ENCODE measurements at regions not wholly inside any gene's neighbourhood (a gene's known extent, or its start where the extent isn't known, plus 50 kb on each side); places are given as distances from the start of the nearest gene placed in this dataset.
A peak's percentile ranks its signal among the peaks of the same experiment; 100 is the strongest.
"Not testable (repeated sequence)": the region's sequence is repeated elsewhere in the genome, so short reads cannot be mapped to it uniquely, and the experiment has no call there.

DNA sequence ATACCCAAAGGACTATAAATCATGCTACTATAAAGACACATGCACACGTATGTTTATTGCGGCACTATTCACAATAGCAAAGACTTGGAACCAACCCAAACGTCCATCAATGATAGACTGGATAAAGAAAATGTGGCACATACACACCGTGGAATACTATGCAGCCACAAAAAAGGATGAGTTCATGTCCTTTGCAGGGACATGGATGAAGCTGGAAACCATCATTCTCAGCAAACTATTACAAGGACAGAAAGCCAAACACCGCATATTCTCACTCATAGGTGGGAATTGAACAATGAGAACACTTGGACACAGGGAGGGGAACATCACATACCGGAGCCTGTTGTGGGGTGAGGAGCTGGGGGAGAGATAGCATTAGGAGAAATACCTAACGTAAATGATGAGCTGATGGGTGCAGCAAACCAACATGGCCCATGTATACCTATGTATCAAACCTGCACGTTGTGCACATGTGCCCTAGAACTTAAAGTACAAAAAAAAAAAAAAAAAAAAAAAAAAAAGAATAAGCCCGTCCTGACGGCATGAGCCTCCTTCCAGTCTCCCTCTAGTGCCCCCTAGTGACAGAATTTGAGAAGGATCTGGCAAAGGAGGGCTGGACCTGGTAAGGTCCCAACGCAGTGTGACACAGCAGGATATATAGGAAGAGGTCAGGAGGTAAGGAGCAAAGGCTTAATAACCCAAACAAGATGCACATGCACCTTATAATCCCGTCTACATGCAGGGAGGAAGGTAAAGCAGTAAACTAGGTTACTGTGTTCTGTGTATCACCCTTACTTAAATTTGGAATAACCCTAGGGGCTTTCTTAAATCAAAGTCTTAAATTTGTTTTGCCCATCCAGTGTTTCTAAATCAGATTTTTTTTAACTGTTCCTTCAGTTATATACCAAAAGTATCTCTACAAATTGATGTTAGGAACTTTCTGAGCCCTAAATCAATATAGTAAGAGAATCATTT lies 214.8 kb downstream of the UNC5CL start:
- intact Hi-C loops (cut with micrococcal nuclease): not testable (repeated sequence)

DNA sequence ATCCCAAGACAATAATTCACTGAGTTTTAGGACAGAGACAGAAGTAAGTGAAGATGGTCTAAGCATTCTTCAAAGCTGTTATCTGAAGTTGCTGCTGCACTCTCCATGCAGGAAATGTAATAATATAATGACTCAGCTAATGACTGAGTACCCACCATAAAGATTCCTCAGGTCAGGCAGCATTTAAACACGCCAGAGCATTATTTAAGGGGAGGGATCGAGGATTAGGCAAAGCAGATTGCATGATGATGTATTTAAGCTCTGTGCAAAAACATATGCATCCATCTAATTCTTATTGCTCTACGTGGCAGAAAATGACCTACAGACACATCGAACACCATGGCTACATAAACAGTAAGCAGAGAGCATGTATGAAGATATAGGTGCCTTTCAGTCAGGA lies 216.4 kb downstream of the UNC5CL start:
- intact Hi-C loops (cut with micrococcal nuclease): no loop called here
- Mint-ChIP-seq H3K36me3 (ENCODE audit: low read depth) (no peaks in the 10 kb centered on the region), H3K9me3 (no peaks in the 10 kb centered on the region)

More for the DNA sequence above, 214.8 kb downstream of the UNC5CL start:
- H3K9me3 Mint-ChIP-seq; H3K4me1 Mint-ChIP-seq (ENCODE audit: low read depth); H3K4me3 Mint-ChIP-seq (ENCODE audit: low read depth); H3K27ac Mint-ChIP-seq; H3K36me3 Mint-ChIP-seq (ENCODE audit: low read depth): not testable (repeated sequence)
- H3K27me3 Mint-ChIP-seq (ENCODE audit: low read depth): peaks cover 25% of the 10 kb centered on the region
- peak; percentile 21 for DNase-seq (ENCODE audit: low spot score)

GRCh38 chr6:40819182-40819834 lies 219.7 kb downstream of the UNC5CL start:
- H3K27me3 Mint-ChIP-seq (ENCODE audit: low read depth): peaks cover 5% of the 10 kb centered on the region
- intact Hi-C loops (cut with micrococcal nuclease): no loop called here
- H3K4me3 Mint-ChIP-seq (ENCODE audit: low read depth): no peak overlapping the region
- DNase-seq (ENCODE audit: low spot score): no peak
- H3K27ac Mint-ChIP-seq: no peak overlapping the region
- H3K4me1 Mint-ChIP-seq (ENCODE audit: low read depth): no peaks in the 10 kb centered on the region
- no peaks in the 10 kb centered on the region for H3K36me3 Mint-ChIP-seq (ENCODE audit: low read depth)
- H3K9me3 Mint-ChIP-seq: no peaks in the 10 kb centered on the region

More for the DNA sequence above, 216.4 kb downstream of the UNC5CL start:
- Mint-ChIP-seq H3K4me1 (ENCODE audit: low read depth) (no peaks in the 10 kb centered on the region), H3K27ac (no peak overlapping the region), H3K4me3 (ENCODE audit: low read depth) (no peak overlapping the region), H3K27me3 (ENCODE audit: low read depth) (peaks cover 19% of the 10 kb centered on the region)
- DNase-seq (ENCODE audit: low spot score): no peak

- intact Hi-C loops (cut with micrococcal nuclease): no loop called here
- no peaks in the 10 kb centered on the region for H3K9me3 Mint-ChIP-seq
- H3K27me3 Mint-ChIP-seq (ENCODE audit: low read depth): peaks cover 2% of the 10 kb centered on the region
- DNase-seq (ENCODE audit: low spot score): no peak
- H3K4me1 Mint-ChIP-seq (ENCODE audit: low read depth): no peaks in the 10 kb centered on the region
- no peak overlapping the region for H3K27ac Mint-ChIP-seq
- H3K4me3 Mint-ChIP-seq (ENCODE audit: low read depth): no peak overlapping the region
- H3K36me3 Mint-ChIP-seq (ENCODE audit: low read depth): no peaks in the 10 kb centered on the region
Observed at GRCh38 chr6:40817369-40817768, 221.7 kb downstream of the UNC5CL start.

DNA sequence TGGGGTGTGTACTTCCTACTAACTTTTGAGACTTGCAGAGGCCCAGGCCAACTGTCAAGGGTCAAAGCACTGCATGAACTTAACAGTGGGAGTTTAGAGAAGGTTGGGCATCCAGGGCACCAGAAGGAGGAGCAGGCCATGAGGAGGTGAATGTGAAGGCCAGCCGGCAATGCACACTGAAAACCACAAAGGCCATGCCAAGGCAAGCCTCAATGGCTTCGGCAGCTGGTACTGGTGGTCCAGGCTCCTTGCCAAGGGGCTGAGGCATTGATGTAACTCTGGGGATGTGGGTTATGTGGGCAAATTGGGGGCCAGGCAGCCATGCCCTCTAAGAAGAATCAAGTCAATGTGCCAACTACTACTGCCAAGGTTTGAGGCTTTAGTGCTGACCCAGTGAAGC lies 222.4 kb downstream of the UNC5CL start:
- Mint-ChIP-seq H3K36me3 (ENCODE audit: low read depth) (no peaks in the 10 kb centered on the region), H3K4me3 (ENCODE audit: low read depth) (no peak overlapping the region), H3K9me3 (no peaks in the 10 kb centered on the region), H3K27me3 (ENCODE audit: low read depth) (peaks cover 2% of the 10 kb centered on the region), H3K4me1 (ENCODE audit: low read depth) (no peaks in the 10 kb centered on the region), H3K27ac (no peak overlapping the region)
- intact Hi-C loops (cut with micrococcal nuclease): no loop called here
- no peak for DNase-seq (ENCODE audit: low spot score)

- no peak overlapping the region for H3K4me3 Mint-ChIP-seq (ENCODE audit: low read depth)
- intact Hi-C loops (cut with micrococcal nuclease): no loop called here
- no peaks in the 10 kb centered on the region for H3K4me1 Mint-ChIP-seq (ENCODE audit: low read depth)
- no peak for DNase-seq (ENCODE audit: low spot score)
- H3K9me3 Mint-ChIP-seq: no peaks in the 10 kb centered on the region
- no peaks in the 10 kb centered on the region for H3K27me3 Mint-ChIP-seq (ENCODE audit: low read depth)
- no peaks in the 10 kb centered on the region for H3K36me3 Mint-ChIP-seq (ENCODE audit: low read depth)
- no peak overlapping the region for H3K27ac Mint-ChIP-seq
Observed at GRCh38 chr6:40815731-40816130, 223.3 kb downstream of the UNC5CL start.

DNA sequence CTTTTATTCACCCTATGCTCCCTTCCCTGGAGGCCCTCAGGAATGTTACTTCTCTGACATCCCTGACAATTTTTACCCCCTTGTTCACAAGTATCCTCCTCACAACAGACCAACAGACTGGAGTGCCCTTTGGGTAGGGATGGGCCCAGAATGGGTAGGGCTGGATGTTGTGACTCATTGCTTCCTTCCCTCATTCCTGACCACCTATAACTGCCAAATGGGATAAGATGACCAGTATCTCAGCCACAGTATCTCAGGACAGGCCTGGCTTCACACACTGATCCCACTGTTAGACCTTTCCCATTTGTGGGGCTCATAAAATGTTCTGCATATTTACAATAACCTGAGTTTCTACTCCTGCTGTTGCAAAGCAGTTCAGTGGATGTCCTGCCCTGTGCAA lies 223.0 kb upstream of the LRFN2 start:
- Mint-ChIP-seq H3K27me3 (ENCODE audit: low read depth) (no peaks in the 10 kb centered on the region), H3K4me3 (ENCODE audit: low read depth) (no peak overlapping the region), H3K27ac (no peak overlapping the region), H3K4me1 (ENCODE audit: low read depth) (no peaks in the 10 kb centered on the region), H3K36me3 (ENCODE audit: low read depth) (no peaks in the 10 kb centered on the region), H3K9me3 (no peaks in the 10 kb centered on the region)
- no peak for DNase-seq (ENCODE audit: low spot score)
- intact Hi-C loops (cut with micrococcal nuclease): no loop called here

- Mint-ChIP-seq H3K36me3 (ENCODE audit: low read depth) (no peaks in the 10 kb centered on the region), H3K27ac (no peak overlapping the region), H3K4me1 (ENCODE audit: low read depth) (no peaks in the 10 kb centered on the region), H3K4me3 (ENCODE audit: low read depth) (no peak overlapping the region), H3K27me3 (ENCODE audit: low read depth) (no peaks in the 10 kb centered on the region), H3K9me3 (no peaks in the 10 kb centered on the region)
- intact Hi-C loops (cut with micrococcal nuclease): no loop called here
- no peak for DNase-seq (ENCODE audit: low spot score)
Observed at GRCh38 chr6:40809627-40810026, 222.5 kb upstream of the LRFN2 start.

DNA sequence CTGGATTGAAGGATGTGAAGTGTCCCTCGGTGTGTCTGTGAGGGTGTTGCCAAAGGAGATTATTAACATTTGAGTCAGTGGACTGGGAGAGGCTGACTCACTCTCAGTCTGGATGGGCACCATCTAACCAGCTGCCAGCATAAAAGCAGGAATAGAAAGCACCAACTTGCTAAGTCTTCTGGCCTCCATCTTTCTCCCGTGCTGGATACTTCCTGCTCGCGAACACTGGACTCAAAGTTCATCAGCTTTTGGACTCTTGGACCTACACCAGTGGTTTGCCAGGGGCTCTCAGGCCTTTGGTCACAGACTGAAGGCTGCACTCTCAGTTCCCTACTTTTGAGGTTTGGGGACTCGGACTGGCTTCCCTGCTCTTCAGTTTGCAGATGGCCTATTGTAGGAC lies 220.3 kb upstream of the LRFN2 start:
- Mint-ChIP-seq H3K27me3 (ENCODE audit: low read depth) (no peaks in the 10 kb centered on the region), H3K27ac (no peak overlapping the region), H3K4me1 (ENCODE audit: low read depth) (no peaks in the 10 kb centered on the region), H3K36me3 (ENCODE audit: low read depth) (no peaks in the 10 kb centered on the region), H3K9me3 (no peaks in the 10 kb centered on the region), H3K4me3 (ENCODE audit: low read depth) (no peak overlapping the region)
- intact Hi-C loops (cut with micrococcal nuclease): no loop called here
- DNase-seq (ENCODE audit: low spot score): no peak

GRCh38 chr6:40806256-40806864 lies 219.2 kb upstream of the LRFN2 start:
- Mint-ChIP-seq H3K9me3 (no peaks in the 10 kb centered on the region), H3K27ac (no peak overlapping the region), H3K36me3 (ENCODE audit: low read depth) (no peaks in the 10 kb centered on the region), H3K4me3 (ENCODE audit: low read depth) (no peak overlapping the region), H3K27me3 (ENCODE audit: low read depth) (no peaks in the 10 kb centered on the region), H3K4me1 (ENCODE audit: low read depth) (no peaks in the 10 kb centered on the region)
- intact Hi-C loops (cut with micrococcal nuclease): no loop called here
- no peak for DNase-seq (ENCODE audit: low spot score)

- Mint-ChIP-seq H3K27me3 (ENCODE audit: low read depth) (no peaks in the 10 kb centered on the region), H3K9me3 (no peaks in the 10 kb centered on the region), H3K27ac (no peak overlapping the region), H3K4me3 (ENCODE audit: low read depth) (no peak overlapping the region), H3K36me3 (ENCODE audit: low read depth) (no peaks in the 10 kb centered on the region), H3K4me1 (ENCODE audit: low read depth) (no peaks in the 10 kb centered on the region)
- no peak for DNase-seq (ENCODE audit: low spot score)
- intact Hi-C loops (cut with micrococcal nuclease): no loop called here
Observed at GRCh38 chr6:40805336-40805735, 218.2 kb upstream of the LRFN2 start.

DNA sequence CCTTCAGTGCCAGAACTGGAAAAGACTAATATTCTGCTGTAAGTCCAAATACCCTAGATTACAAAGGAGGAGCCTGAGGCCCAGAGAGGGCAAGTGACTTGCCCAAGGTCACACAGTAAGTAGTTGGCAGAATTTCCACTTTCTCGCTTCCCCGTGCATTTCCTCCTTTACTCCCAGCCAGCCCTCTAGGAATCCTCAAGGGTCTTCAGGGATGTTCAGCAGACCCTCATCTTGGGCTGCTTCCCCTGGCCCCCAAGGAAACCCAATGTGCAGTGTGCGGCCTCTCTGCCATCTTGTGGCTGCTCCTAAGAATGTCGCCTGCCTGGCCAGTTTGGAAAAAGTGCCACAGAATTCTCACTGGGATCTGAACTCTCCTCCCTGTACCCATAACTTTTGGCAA lies 217.7 kb upstream of the LRFN2 start:
- H3K9me3 Mint-ChIP-seq: no peaks in the 10 kb centered on the region
- no peaks in the 10 kb centered on the region for H3K27me3 Mint-ChIP-seq (ENCODE audit: low read depth)
- intact Hi-C loops (cut with micrococcal nuclease): no loop called here
- H3K4me1 Mint-ChIP-seq (ENCODE audit: low read depth): no peaks in the 10 kb centered on the region
- H3K4me3 Mint-ChIP-seq (ENCODE audit: low read depth): no peak overlapping the region
- H3K27ac Mint-ChIP-seq: no peak overlapping the region
- DNase-seq (ENCODE audit: low spot score): no peak
- H3K36me3 Mint-ChIP-seq (ENCODE audit: low read depth): no peaks in the 10 kb centered on the region

All from activated T-helper 2 cell treated with anti-CD3 and anti-CD28 coated beads, Interferon-gamma antibody, Interleukin-2, Interleukin-4, amounts not matched to agents 10 μg/mL and 5 μg/mL and 100 μg/mL, durations not matched to agents 14 hours and 24 hours and 36 hours (primary cell).